ENCODE measurements at regions not wholly inside any gene's neighbourhood (a gene's known extent, or its start where the extent isn't known, plus 50 kb on each side); places are given as distances from the start of the nearest gene placed in this dataset.

GRCh38 chr15:70169147-70169546 is 71.4 kb upstream of the TLE3 start:
- DNase-seq: no peak

GRCh38 chr15:70167155-70167554 is 69.4 kb upstream of the TLE3 start:
- DNase-seq: no peak

- no peak for DNase-seq
Observed at GRCh38 chr15:70166506-70167087, 68.9 kb upstream of the TLE3 start.

DNA sequence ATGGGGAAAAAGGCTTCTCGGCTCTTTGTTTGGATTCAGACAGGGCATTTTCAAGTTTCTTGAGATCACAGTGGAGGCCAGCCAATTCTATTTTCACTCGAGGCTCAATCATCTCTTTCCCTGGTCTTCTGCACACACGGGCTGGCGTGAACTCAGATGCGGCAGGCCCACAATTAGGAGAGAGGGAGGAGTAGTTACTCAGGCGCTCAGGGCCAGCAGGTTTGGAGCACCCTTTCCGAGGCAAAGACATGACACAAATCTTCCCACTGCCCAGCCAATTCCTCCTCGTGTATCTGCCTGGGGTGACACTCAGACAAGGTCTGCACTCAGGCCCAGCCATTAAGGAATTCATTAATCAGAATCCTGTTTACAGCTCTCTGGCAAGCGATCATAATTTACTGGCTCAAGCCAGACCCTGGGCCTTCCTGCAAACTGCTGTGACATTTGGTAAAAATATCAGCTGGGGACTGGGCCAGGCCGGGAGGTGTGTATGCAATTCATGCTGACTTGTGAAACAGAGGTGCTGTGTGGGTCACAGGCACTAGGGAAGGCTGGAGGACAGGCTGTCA is 68.1 kb upstream of the TLE3 start:
- no peak for DNase-seq

DNA sequence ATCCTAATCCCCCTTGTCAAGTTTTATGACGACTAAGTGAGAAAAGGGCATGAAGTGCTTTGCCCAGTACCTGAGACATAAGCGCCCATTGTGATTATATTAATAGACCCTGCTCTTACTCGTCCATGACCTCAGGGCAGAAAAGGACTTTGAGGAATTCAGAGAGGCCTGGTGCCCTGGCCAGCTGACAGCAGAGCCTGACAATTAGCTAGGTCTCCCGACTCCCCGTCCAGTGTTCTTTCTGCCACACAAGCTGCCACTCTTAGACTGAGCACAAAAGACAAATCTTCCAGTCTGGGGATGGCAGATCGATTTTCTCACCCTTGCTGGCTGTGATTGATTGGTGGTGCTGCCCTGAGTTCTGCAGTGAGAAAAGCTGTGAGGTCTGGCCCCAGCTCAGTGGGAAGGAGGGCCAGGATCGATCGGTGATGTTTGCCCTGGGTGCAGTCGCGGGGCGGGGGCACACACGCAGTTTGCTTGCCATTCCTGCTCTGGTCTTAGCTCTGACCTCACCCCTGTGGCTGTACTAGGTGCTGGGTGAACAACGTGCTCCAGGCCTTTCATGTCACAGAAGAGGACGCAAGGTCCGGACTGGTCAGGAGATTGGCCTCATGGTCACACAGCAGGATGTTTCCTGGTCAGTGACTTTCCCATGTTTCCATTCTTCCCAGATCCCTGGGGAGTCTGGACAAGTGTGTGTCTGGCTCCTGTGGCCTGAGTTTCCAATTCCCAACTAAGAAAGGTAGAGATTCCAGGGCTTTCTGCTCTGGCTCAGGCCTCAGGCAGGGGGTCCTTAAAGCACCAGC is 67.4 kb upstream of the TLE3 start:
- DNase-seq: no peak

- DNase-seq: no peak
Observed at GRCh38 chr15:70164156-70164900, 66.6 kb upstream of the TLE3 start.

DNA sequence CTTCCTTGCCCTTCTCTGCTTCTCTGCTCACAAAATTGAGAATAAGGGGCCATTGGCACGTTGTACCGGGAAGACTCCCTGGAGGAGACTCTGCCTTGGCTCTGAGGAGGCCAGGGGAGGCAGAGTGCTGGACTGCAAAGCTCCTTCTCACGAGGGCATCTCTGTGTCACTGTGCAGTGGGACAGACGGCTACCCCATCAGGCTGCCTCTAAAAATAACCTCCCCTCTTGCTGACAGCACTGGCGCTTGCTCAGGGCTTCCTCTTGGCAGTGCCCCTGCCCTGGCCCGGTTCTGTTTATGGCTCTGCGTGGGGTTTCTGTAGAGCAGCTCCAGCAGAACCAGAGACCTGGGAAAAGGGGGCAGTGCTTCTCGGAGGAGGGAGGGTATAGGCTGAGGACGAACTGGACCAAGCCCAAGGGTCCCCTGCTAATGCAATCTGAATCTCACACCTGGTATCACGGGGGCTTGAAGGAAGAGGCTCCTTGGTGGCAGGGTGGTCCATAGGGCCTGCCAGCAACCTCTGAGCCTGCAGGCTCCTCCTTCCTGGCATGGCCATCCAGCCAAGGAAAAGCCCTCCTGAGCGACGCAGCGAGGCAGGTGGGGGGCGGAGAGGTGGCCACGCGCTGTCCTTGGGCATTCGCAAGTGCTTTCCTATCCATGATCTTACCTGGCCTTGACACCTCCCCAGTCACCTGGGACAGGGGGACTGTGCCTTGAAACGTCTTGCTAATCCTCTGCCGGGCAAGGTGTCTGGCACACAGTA is 63.3 kb upstream of the TLE3 start:
- no peak for DNase-seq

DNA sequence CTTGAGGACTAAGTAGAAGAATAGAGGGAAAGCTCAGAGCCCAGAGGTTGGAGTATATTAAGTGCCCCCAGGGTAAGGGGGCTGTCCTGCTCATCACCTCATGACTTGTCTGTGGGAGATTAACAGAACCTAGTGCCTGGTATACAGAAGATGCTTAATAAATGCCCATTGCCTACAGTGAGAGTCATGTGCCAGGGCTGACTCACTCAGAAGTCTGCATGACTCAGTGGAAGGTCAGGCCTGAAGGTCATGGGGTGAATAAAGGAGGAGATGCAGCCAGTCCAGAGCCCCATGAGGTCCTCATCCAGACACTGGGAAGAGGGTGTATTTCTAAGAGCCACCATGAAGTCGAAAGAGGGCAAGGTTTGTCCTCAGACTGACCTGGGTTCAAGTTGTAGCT is 62.5 kb upstream of the TLE3 start:
- DNase-seq: no peak

DNA sequence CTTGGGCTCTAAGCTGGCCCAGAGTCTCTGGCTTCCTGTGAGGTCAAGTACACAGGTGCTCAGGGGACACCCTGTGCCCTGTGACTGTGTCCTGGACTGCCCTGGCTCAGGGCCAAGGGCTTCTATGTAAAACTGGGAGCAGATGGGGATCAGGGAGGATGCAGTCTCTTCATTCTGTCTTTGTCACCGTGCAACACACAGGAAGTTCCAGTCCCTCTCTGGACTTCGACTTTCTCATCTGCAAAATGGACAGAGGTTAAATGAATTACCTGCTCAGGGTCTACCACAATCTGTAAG is 61.9 kb upstream of the TLE3 start:
- no peak for DNase-seq

DNA sequence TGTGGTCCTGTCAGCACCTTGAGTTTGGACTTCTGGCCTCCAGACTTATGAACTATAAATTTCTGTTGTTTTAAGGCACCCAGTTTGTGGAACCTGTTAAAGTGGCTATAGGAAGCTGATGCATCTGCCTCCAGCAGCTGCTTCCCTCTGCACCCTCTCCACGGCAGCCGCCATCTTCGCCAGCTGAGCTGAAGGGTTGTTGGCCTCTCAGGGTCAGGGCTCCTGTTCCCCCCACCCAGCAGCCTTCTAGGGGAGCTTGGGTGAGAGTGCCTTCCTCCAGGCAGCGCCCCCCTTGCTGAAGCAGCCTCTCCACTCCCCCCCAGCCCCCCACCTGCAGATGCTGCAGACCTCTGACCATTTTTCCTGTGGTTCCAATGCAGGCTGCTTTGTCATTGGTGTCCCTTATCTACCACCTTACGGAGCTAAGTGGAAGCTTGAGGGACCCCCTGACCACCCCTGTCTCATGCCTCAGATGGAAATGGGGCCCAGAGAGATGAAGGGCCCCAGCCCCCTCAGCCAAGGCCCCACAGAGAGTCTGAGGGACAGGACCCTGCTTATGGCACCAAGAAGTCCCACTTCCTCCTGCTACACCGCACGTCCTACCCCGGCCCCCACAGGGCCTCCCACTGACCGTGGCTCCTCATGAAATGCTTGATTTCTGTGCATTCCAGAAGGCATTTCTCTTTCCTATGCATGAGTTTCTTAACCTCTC is 61.4 kb upstream of the TLE3 start:
- DNase-seq: no peak

DNA sequence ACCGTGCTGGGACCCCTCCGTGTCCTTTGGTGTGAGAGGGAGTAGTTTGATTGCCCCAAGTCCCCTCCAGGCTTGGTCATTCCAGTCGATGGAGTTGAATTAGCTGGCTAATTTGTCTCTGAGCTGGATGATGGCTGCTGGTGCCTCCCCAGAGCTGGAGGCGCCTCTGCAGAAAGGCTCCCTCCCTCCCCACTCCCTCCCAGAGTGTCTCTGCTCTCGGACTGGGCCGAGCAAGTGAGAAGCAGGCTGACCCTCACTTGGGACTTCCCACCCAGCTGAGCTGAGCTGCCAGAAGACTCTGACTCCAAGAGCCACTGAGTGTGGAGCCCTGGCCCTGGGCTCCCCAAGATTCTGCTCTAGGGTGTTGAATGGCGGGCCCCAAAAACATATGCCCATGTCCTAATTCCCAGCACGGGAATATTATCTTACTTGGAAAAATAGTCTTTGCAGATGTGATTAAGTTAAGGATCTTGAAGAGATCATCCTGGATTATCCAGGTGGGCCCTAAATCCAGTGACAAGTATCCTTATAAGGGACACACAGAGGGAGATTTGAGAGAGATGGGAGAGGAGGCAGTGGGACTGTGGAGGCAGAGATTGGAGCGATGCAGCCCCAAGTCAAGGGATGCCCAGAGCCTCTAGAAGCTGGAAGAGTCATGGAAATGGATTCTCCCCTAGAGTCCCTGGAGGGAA is 60.7 kb upstream of the TLE3 start:
- DNase-seq: no peak

GRCh38 chr15:70156671-70157271 is 59.1 kb upstream of the TLE3 start:
- no peak for DNase-seq

- no peak for DNase-seq
Observed at GRCh38 chr15:70154718-70155347, 57.1 kb upstream of the TLE3 start.

DNA sequence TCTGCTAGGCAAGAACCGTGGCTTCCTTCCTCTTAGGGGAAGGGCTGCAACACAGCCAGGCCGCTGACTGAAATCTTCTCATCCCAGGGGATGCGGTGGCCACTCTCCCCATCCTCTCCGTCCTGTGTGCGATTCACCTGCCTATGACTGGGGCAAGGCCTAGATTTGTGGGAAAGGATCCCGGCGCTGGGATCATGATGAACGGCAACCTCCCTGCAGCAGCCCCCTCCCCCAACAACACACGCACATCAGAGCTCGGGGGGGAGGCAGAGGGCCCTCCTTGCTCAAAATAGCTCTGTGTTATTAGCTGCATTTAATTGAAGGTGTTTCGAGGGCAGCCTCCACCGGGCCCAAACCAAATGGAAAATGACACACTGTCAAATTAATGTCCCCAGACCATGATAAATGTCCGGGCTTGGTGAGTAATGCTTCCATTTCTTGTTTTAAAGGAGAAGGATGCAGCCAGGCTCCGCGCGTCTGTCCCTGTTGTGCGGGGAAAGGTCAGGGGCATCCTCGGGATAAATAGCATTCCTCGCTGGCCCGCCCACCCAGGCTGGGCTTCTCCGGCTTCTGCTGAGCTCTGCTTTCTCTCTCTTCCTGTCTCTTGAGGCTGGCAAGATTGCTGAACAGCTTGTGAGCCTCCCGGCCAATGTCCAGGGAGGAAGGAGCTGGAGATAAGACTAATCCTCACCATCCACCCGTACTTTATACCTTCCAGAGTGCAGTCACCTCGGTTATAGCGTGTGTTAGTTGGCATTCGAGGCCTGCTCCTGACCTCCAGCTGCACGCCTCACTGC is 56.4 kb upstream of the TLE3 start:
- DNase-seq: no peak

GRCh38 chr15:70152070-70152480 is 54.4 kb upstream of the TLE3 start:
- DNase-seq: peak in 1 of 2 experiments; percentile 23

DNA sequence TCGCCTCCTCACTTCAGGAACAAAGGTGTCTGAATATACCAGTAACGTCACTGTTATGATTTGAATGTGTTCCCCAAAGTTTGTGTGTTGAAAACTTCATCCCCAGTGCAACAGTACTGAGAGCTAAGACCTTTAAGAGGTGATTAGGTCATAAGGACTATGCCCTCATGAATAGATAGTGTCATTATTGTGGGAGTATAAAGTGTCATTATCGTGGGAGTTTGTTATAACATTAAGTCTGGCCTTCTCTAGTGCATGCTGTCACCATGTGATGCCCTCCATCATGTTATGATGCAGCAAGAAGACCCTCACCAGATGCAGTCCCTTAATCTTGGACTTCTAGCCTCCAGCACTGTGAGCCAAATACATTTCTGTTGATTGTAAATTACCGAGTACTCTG is 53.7 kb upstream of the TLE3 start:
- DNase-seq: no peak

DNA sequence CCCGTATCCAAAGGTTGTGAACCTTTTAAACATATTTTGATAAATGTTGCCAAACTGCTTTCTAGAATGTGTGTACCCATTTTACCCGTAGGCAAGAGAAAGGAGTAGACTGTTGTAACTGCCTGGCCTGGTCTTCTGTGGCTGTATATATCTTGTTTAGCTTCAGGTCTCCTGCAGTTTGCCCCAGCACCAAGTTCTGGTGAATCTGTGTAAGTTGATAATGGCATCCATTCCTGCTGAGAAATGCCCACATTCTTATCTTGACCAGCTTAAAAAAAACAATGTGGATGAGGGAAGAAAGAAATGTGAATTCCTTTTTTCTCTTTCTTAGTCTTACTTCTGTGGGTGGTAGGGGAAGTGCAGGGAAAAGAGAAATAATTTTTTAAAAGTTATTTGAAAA is 53.3 kb upstream of the TLE3 start:
- DNase-seq: no peak

DNA sequence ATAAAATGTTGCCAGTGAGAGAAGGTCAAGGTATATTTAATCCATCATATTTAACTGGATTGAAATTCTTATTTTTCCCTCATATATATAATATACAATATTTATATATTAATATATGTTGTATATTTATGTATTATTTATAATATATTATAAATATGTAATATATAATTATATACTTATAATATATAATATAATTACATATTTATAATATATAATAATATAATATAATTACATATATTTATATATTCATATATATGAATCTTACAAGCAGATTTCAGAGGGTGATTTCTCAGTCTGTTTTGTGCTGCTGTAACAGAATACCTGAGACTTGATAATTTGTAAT is 52.7 kb upstream of the TLE3 start:
- DNase-seq: no peak

DNA sequence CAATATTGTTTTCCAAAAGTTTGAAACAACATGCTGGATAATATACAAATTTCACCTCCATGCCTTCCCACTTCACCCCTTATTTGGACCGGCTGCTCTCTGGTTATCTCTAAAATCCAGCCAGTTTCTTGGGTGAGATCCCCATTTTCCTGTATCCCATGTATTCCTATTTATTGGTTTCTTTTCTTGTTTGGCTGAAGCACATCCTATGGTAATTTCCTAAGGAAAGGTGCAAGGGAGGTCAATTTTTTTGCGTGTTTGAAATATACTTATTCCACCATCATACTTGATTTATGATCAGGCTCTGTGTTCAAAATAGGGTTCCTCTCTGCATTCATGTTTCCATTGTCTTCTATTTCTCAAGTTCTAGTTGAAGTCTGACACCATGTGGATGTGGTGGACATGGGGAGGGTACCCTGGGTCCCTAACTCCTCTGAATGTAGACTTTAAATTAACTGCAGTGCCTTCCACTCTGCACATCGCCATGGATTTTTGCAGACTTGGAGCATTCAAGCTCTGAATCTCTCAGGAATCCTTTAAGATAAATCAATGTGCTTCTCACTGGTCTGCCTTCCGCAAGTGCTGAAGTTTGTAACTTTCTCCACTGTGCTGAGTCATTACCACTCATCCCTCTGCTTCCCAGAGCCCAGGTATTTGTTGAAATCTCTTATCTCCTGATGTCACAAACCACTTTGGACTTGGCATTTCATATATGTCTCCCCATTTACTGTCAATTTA is 52.1 kb upstream of the TLE3 start:
- no peak for DNase-seq

DNA sequence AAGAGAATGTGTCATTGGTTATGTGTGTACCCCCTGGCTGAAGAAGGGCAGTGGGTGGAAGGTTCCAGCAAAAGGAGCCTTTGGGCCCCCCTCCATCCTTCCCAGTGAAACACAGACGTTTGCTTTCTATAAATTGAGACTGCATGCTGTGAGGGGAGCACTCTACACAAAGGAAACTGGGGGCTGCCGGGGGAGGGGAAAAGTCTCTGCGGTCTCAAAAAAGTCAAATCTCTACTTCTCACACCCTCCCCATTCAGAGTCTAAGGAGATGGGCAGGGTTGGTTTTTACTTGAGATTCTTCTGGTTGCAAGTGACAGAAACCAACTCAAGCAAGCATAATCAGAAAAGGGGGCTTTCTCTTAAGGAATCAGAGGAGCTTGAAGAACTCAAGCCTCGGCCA is 50.1 kb upstream of the TLE3 start:
- DNase-seq: no peak
